ELF-1 (cell line): ENCODE measurements at regions not wholly inside any gene's neighbourhood (a gene's known extent, or its start where the extent isn't known, plus 50 kb on each side); places are given as distances from the start of the nearest gene placed in this dataset.
A peak's percentile ranks its signal among the peaks of the same experiment; 100 is the strongest.

Experiments used
- DNase-seq: peaks from one replicate; pipeline ENCODE4 v3.0.0-alpha.2; 2016; ENCODE audit warnings: low read depth, low spot score

GRCh38 chr6:74889635-74890034 lies 316.2 kb downstream of the COL12A1 start:
- DNase-seq: no peak

- DNase-seq: peak; percentile 4
Observed at GRCh38 chr6:74888741-74889140, 317.1 kb downstream of the COL12A1 start.

- DNase-seq: no peak
Observed at GRCh38 chr6:74879976-74880375, 325.9 kb downstream of the COL12A1 start.

GRCh38 chr6:74879234-74879633 lies 326.6 kb downstream of the COL12A1 start:
- no peak for DNase-seq

GRCh38 chr6:74875193-74875592 lies 330.7 kb downstream of the COL12A1 start:
- DNase-seq: no peak

- no peak for DNase-seq
Observed at GRCh38 chr6:74872754-74873476, 332.9 kb downstream of the COL12A1 start.

GRCh38 chr6:74871757-74872156 lies 334.1 kb downstream of the COL12A1 start:
- no peak for DNase-seq

GRCh38 chr6:74870403-74870802 lies 335.4 kb downstream of the COL12A1 start:
- no peak for DNase-seq

- no peak for DNase-seq
Observed at GRCh38 chr6:74867291-74867690, 338.6 kb downstream of the COL12A1 start.

GRCh38 chr6:74863968-74864367 lies 341.9 kb downstream of the COL12A1 start:
- no peak for DNase-seq

- no peak for DNase-seq
Observed at GRCh38 chr6:74860456-74860855, 345.4 kb downstream of the COL12A1 start.

GRCh38 chr6:74857157-74857556 lies 348.7 kb downstream of the COL12A1 start:
- no peak for DNase-seq

- no peak for DNase-seq
Observed at GRCh38 chr6:74853991-74854390, 351.9 kb downstream of the COL12A1 start.

- DNase-seq: no peak
Observed at GRCh38 chr6:74851596-74851995, 354.3 kb downstream of the COL12A1 start.

- no peak for DNase-seq
Observed at GRCh38 chr6:74840953-74841352, 364.9 kb downstream of the COL12A1 start.

GRCh38 chr6:74834967-74835366 lies 370.9 kb downstream of the COL12A1 start:
- DNase-seq: no peak

- DNase-seq: no peak
Observed at GRCh38 chr6:74826263-74826662, 379.6 kb downstream of the COL12A1 start.

GRCh38 chr6:74814440-74814839 lies 391.4 kb downstream of the COL12A1 start:
- no peak for DNase-seq

- DNase-seq: no peak
Observed at GRCh38 chr6:74807674-74808073, 398.2 kb downstream of the COL12A1 start.

- DNase-seq: no peak
Observed at GRCh38 chr6:74805916-74806696, 399.7 kb downstream of the COL12A1 start.

GRCh38 chr6:74798302-74798701 lies 407.6 kb downstream of the COL12A1 start:
- no peak for DNase-seq

- no peak for DNase-seq
Observed at GRCh38 chr6:74785236-74785635, 420.6 kb downstream of the COL12A1 start.

- DNase-seq: no peak
Observed at GRCh38 chr6:74782346-74782745, 423.5 kb downstream of the COL12A1 start.
